ENCODE measurements at regions not wholly inside any gene's neighbourhood (a gene's known extent, or its start where the extent isn't known, plus 50 kb on each side); places are given as distances from the start of the nearest gene placed in this dataset.

DNA sequence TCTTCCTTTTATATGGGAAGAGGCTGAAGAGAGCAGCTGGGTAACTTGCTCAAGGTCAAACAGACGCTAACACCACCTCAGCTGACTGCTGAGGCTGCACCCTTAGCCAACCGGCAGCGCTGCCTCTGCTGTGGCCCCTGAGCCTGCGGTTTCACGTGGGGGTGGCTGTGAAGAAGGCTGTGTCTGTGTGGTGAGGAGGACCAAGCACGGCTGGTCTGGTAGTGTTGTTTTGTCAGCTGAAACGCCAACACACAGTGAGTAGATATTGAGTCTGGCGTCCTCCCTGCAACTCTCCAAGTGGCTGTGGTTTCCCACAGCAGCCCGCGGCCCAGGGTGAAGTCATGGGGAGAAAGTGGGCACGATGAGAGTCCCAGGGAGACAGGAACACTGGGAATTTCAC is 69.6 kb downstream of the THNSL2 start:
- no peak for DNase-seq
- Mint-ChIP-seq H3K9me3 (peaks cover 0 to 19% (median 5%) of the 10 kb centered on the region in 7 donors), H3K27ac (no peak overlapping the region), H3K4me3 (no peak overlapping the region), H3K36me3 (no peaks in the 10 kb centered on the region), H3K4me1 (no peaks in the 10 kb centered on the region), H3K27me3 (peaks cover 8 to 30% (median 15%) of the 10 kb centered on the region in 3 donors)
- no peak for ATAC-seq (ENCODE audit: low read depth in 2 of 2)

DNA sequence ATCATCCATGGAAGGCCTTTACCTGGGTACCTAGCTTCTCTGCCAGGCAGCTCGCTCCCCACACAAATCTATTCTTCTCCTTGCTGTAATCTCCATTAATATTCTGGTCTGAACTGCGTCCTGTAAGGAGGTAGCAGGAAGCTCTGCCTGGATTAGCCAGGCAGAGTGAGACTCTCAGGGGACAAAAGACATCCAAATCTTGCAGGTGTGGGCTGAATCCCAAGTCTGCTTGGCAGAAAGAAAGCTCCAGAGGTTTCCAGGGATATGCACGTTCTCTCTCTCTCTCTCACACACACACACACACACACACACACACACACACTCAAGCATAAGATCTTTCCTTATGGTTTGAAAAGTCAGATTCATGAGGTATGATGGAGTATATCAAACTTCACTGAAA is 66.5 kb downstream of the THNSL2 start:
- H3K4me1 Mint-ChIP-seq: no peaks in the 10 kb centered on the region
- H3K9me3 Mint-ChIP-seq: peaks cover 0 to 4% (median 0%) of the 10 kb centered on the region in 7 donors
- H3K27me3 Mint-ChIP-seq: peaks cover 8 to 42% (median 21%) of the 10 kb centered on the region in 3 donors
- H3K36me3 Mint-ChIP-seq: no peaks in the 10 kb centered on the region
- ATAC-seq (ENCODE audit: low read depth in 2 of 2): no peak
- H3K4me3 Mint-ChIP-seq: no peak overlapping the region
- DNase-seq: no peak
- H3K27ac Mint-ChIP-seq: no peak overlapping the region
